Tibial artery (tissue), 4 donors: ENCODE measurements at regions not wholly inside any gene's neighbourhood (a gene's known extent, or its start where the extent isn't known, plus 50 kb on each side); places are given as distances from the start of the nearest gene placed in this dataset.

Experiments
- DNase-seq, 2 donors: peaks; one replicate each; pipeline ENCODE4 v3.0.0-alpha.2; 2019
- H3K27ac ChIP-seq, 2 donors: fragments of 200-600 bp; sonication (generic) in 1 of 2; 1 replicate in 1 of 2; 2 replicates in 1 of 2; pipeline ENCODE4 v1.5.1; 2018 to 2019; ENCODE audit warnings: mild to moderate bottlenecking in 1 of 2
- H3K27me3 ChIP-seq, 2 donors: fragments of 200-600 bp; sonication (generic) in 1 of 2; one replicate each; pipeline versions ENCODE4 v1.5.1 to v1.6.0; 2016 to 2019
- H3K36me3 ChIP-seq, 3 donors: fragments of 200-600 bp; sonication (generic) in 2 of 3; one replicate each; pipeline ENCODE4 v1.5.1; 2016 to 2019; ENCODE audit warnings: mild to moderate bottlenecking in 2 of 3
- H3K4me1 ChIP-seq, 4 donors: fragments of 200-600 bp; sonication (generic) in 2 of 4; 1 replicate in 3 of 4; 2 replicates in 1 of 4; pipeline ENCODE4 v1.5.1; 2016 to 2019
- H3K4me3 ChIP-seq, 2 donors: fragments of 200-600 bp; sonication (generic) in 1 of 2; 1 replicate in 1 of 2; 2 replicates in 1 of 2; pipeline ENCODE4 v1.5.1; 2018 to 2019; ENCODE audit warnings: mild to moderate bottlenecking in 2 of 2
- H3K9me3 ChIP-seq, 3 donors: fragments of 200-600 bp; sonication (generic) in 1 of 3; one replicate each; pipeline ENCODE4 v1.5.1; 2016 to 2019
- intact Hi-C: fragments of 100-400 bp; cut with DNase I; formaldehyde crosslinking; loops from one replicate; pipeline ENCODE4 v1.15.0; 2023; ENCODE audit warnings: low total_unique reads
- TF ChIP-seq, protein P1 (sequence below), 2 experiments: fragments of 200-600 bp in 1 of 2; fragments of 450-650 bp in 1 of 2; IDR thresholded peaks; one replicate each; pipeline ENCODE4 v1.5.1; 2017 to 2019; ENCODE audit warnings: antibody characterized with exemption in 2 of 2, mild to moderate bottlenecking in 1 of 2, moderate library complexity in 1 of 2

GRCh38 chr20:60749804-60750602 is 502.1 kb upstream of the CDH4 start:
- Histone ChIP-seq H3K27ac (no peak overlapping the region), H3K9me3 (no peaks in the 10 kb centered on the region), H3K36me3 (no peaks in the 10 kb centered on the region), H3K4me1 (peaks cover 0 to 4% (median 0%) of the 10 kb centered on the region in 4 donors), H3K4me3 (no peak overlapping the region), H3K27me3 (no peaks in the 10 kb centered on the region)
- intact Hi-C loops = no loop called here
- no peak for DNase-seq
- TF ChIP-seq, protein P1, sequence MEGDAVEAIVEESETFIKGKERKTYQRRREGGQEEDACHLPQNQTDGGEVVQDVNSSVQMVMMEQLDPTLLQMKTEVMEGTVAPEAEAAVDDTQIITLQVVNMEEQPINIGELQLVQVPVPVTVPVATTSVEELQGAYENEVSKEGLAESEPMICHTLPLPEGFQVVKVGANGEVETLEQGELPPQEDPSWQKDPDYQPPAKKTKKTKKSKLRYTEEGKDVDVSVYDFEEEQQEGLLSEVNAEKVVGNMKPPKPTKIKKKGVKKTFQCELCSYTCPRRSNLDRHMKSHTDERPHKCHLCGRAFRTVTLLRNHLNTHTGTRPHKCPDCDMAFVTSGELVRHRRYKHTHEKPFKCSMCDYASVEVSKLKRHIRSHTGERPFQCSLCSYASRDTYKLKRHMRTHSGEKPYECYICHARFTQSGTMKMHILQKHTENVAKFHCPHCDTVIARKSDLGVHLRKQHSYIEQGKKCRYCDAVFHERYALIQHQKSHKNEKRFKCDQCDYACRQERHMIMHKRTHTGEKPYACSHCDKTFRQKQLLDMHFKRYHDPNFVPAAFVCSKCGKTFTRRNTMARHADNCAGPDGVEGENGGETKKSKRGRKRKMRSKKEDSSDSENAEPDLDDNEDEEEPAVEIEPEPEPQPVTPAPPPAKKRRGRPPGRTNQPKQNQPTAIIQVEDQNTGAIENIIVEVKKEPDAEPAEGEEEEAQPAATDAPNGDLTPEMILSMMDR (IDR thresholded peaks at IDR 0.05) = no peak

- H3K27ac ChIP-seq = no peak overlapping the region
- no peaks in the 10 kb centered on the region for H3K27me3 ChIP-seq
- intact Hi-C loops = no loop called here
- H3K9me3 ChIP-seq = no peaks in the 10 kb centered on the region
- peaks cover 0 to 4% (median 0%) of the 10 kb centered on the region in 4 donors for H3K4me1 ChIP-seq
- no peak for DNase-seq
- no peaks in the 10 kb centered on the region for H3K36me3 ChIP-seq
- H3K4me3 ChIP-seq = no peak overlapping the region
- TF ChIP-seq, protein P1 (IDR thresholded peaks at IDR 0.05) = no peak
Measured at GRCh38 chr20:60750909-60751308, 501.2 kb upstream of the CDH4 start.

- intact Hi-C loops = no loop called here
- no peaks in the 10 kb centered on the region for H3K9me3 ChIP-seq
- H3K27ac ChIP-seq = no peak overlapping the region
- DNase-seq = no peak
- TF ChIP-seq, protein P1 (IDR thresholded peaks at IDR 0.05) = no peak
- H3K36me3 ChIP-seq = no peaks in the 10 kb centered on the region
- H3K4me3 ChIP-seq = no peak overlapping the region
- no peaks in the 10 kb centered on the region for H3K27me3 ChIP-seq
- H3K4me1 ChIP-seq = peaks cover 0 to 4% (median 0%) of the 10 kb centered on the region in 4 donors
Measured at GRCh38 chr20:60751826-60752225, 500.2 kb upstream of the CDH4 start.

- H3K27me3 ChIP-seq = no peaks in the 10 kb centered on the region
- no peaks in the 10 kb centered on the region for H3K9me3 ChIP-seq
- no peak for DNase-seq
- TF ChIP-seq, protein P1 (IDR thresholded peaks at IDR 0.05) = no peak
- no peak overlapping the region for H3K4me3 ChIP-seq
- H3K36me3 ChIP-seq = no peaks in the 10 kb centered on the region
- no peak overlapping the region for H3K27ac ChIP-seq
- H3K4me1 ChIP-seq = peaks cover 0 to 4% (median 0%) of the 10 kb centered on the region in 4 donors
- intact Hi-C loops = no loop called here
Measured at GRCh38 chr20:60752741-60753420, 499.2 kb upstream of the CDH4 start.

DNA sequence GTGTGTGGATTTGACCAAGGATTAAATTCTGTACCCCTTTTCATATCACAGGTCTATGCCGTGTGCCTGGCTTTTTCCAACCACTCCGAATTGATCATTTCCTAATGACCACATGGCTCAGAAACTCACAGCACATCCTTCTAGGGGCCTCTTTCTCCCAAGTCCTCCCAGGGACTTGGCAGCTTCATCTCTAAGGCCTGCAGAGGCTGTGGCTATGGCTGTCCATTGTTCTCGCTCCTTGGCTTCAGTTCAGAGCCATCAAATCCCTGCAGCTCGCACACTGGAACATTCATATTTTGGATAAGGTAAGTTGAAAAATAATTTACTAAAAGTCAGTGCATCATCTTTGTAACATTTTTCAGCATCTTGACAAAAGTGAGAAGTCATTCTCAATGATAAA is 497.2 kb upstream of the CDH4 start:
- no peak for DNase-seq
- intact Hi-C loops = no loop called here
- H3K27me3 ChIP-seq = no peaks in the 10 kb centered on the region
- H3K36me3 ChIP-seq = no peaks in the 10 kb centered on the region
- H3K4me1 ChIP-seq = peaks cover 0 to 4% (median 0%) of the 10 kb centered on the region in 4 donors
- no peaks in the 10 kb centered on the region for H3K9me3 ChIP-seq
- no peak overlapping the region for H3K27ac ChIP-seq
- TF ChIP-seq, protein P1 (IDR thresholded peaks at IDR 0.05) = no peak
- H3K4me3 ChIP-seq = no peak overlapping the region
